Activated effector memory CD4-positive, alpha-beta T cell treated with anti-CD3 and anti-CD28 coated beads, Interleukin-2, amount 50 U/mL, for 16 hours (primary cell): ENCODE measurements at regions not wholly inside any gene's neighbourhood (a gene's known extent, or its start where the extent isn't known, plus 50 kb on each side); places are given as distances from the start of the nearest gene placed in this dataset.
"Not testable (repeated sequence)": the region's sequence is repeated elsewhere in the genome, so short reads cannot be mapped to it uniquely, and the experiment has no call there.

Experiments
- DNase-seq: peaks from one replicate; pipeline ENCODE4 v3.0.0-alpha.2; 2020

- DNase-seq: no peak
Observed at GRCh38 chr7:136400877-136401276, 423.7 kb upstream of the MTPN start.

DNA sequence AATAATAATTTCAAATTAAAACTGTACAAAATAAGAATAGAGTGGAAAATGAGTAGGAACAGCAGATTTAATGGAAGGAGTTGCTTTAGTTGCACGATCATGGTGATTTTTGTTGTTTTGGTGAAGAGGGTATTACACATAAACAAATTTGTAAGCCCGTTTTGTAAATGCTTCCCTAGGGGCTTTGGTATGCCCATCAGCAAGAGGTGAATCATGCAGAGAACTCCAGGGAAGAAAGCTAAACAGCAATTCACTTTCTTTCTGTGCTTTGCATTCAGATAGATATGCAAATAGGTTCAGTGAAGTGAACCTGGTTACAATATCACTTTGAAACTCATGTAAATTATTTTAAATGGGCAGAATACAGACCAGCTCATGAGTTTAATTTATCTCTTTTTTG, 422.2 kb upstream of the MTPN start:
- DNase-seq: no peak

DNA sequence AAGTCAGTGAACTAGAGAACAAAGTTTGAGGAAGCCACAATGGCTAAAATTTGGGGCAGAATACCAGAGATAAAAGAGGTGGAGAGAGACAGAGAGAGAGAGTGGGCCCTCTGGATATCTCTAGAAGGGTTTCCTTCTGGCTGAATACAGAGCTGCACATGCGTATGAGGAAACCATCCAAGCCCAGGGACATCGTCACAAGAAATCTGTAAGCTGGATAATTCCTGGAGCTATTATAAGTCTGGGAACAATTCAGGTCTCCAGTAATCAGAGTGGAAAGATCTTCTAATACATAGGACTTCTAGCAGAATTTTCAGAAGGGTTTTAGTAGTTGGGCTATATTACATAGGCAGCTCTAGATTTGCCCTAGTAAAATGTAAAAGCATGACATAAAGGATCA, 415.7 kb upstream of the MTPN start:
- DNase-seq: no peak

- DNase-seq: no peak
Observed at GRCh38 chr7:136391371-136391770, 414.2 kb upstream of the MTPN start.

DNA sequence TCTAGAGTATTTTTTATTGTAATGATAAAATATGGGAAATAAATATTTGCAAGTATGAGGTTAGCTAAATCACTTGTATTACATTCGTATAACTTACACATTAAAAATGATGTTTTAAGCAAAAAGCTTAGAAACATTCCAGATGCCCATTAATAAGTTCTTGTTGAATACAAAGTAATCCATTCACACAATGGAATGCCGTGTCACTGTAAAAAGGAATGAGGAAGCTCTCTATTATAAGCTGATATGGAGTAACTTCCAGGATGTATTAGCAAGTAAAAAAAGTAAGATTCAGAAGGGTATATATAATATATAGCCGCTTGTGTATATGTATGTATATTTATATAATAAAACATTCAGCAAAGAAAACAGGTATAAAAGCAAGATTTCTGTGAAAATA, 412.8 kb upstream of the MTPN start:
- no peak for DNase-seq

DNA sequence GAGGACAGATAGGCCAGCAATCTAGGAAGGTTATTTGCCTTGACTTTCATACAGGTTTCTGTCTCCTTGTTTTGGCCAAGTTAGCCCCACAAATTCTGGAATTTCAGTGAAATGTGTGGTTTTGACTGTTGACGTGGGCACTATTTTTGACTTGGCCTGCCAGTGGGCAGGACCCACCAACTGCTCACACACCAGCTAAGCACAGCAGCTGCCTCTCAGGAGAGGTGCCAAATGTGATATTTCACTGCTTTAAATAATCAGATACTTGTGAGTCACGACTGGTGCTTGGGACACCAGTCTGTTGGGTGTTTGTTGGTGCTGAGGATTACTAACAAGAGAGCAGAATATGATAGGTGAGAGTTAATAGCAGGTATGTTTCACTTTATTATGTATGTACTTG, 409.7 kb upstream of the MTPN start:
- DNase-seq: no peak

GRCh38 chr7:136371409-136371808, 394.2 kb upstream of the MTPN start:
- DNase-seq: not testable (repeated sequence)

- DNase-seq: no peak
Observed at GRCh38 chr7:136370137-136370536, 393.0 kb upstream of the MTPN start.

GRCh38 chr7:136369225-136369624, 392.1 kb upstream of the MTPN start:
- DNase-seq: no peak

GRCh38 chr7:136359333-136359903, 382.3 kb upstream of the MTPN start:
- DNase-seq: no peak

GRCh38 chr7:136353287-136353686, 376.1 kb upstream of the MTPN start:
- DNase-seq: no peak

DNA sequence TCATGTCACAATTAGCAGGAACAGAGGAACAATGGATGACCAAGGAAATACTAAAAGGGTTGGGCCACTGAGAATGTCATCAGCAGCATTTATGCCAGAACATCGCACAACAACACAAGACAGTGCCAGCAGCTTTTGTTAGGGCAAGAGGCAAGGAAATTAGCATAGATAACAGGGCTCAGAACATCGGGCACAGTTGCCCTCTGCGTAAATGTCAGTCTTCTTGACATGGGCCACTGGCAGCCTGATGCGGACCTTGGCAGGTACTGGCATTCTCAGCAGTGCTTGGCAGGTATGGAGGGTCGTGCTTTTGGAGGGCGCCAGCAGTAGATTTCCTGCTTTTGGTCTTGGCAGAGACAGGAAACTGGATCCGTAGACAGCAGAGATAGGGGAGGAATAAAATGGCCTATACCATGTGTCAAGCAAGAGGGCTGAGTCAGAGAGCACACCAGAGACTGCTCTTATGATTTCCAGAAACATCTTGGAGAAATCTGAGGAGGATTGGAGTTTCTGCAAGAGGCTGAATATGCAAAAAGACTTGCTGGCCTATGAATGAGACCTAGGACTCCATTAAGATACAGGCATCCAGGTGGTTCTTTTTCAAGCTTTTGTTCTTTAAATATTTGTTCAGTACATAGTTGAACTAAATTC, 371.5 kb upstream of the MTPN start:
- DNase-seq: no peak

- DNase-seq: no peak
Observed at GRCh38 chr7:136348142-136348541, 371.0 kb upstream of the MTPN start.

- DNase-seq: no peak
Observed at GRCh38 chr7:136347488-136347887, 370.3 kb upstream of the MTPN start.

- DNase-seq: no peak
Observed at GRCh38 chr7:136342251-136342650, 365.1 kb upstream of the MTPN start.

GRCh38 chr7:136339464-136339863, 362.3 kb upstream of the MTPN start:
- DNase-seq: no peak

DNA sequence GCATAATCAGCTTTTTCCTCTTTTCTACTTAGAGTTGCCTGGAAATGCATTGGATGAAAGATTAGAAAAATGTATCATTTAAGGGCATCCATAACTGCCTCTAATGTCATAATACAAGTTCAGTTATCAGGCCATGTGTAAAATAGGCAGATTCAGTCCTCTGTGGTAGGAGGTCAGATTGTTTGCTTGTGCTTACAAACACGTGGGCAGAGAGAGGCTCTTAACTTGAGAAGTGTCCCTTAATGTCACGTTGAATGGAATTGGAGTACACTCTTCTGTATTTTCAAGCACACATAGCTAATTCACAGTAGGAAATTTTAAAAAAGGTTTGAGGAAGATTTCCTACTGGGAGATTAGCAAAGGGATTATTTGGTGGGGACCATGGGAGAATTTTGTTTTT, 359.8 kb upstream of the MTPN start:
- no peak for DNase-seq

DNA sequence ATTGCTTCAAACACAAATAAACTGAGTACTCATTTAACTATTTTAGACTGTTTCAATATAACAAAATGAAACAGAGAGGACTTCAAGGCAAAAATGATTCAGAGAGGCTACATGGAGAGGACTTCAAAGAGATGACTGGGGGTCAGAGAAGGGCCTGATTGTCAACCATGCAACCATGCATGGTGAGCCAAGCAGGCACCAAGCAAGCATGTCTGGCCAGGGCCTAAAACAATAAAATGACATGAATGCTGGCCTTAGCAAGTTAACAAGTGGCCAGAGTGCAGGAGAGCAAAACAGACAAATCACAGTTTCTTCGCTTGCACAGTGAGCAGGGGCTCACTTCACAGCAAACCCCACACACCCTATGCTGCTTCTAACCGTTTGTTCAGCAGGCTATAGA, 356.5 kb upstream of the MTPN start:
- DNase-seq: no peak

- DNase-seq: no peak
Observed at GRCh38 chr7:136326045-136326609, 349.0 kb upstream of the MTPN start.

DNA sequence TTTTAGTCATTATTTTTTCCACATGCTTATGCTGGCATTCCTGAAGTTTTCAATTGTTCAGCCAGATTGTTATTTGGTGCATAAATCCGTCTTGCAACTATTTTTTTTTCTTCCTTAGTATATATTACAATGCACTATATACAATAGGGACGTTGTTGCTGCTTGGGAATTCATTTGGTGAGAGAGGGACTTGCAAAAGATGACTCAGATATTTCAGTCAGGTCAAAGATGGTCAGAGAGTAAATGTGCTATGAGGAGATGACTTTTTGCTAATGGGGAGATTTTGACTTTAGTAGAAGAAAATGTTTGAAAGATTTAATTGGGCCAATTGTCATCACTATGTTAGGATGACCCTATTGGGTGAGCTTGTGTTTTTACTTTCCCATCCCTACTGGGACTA, 348.4 kb upstream of the MTPN start:
- no peak for DNase-seq

- no peak for DNase-seq
Observed at GRCh38 chr7:136325027-136325426, 347.9 kb upstream of the MTPN start.

DNA sequence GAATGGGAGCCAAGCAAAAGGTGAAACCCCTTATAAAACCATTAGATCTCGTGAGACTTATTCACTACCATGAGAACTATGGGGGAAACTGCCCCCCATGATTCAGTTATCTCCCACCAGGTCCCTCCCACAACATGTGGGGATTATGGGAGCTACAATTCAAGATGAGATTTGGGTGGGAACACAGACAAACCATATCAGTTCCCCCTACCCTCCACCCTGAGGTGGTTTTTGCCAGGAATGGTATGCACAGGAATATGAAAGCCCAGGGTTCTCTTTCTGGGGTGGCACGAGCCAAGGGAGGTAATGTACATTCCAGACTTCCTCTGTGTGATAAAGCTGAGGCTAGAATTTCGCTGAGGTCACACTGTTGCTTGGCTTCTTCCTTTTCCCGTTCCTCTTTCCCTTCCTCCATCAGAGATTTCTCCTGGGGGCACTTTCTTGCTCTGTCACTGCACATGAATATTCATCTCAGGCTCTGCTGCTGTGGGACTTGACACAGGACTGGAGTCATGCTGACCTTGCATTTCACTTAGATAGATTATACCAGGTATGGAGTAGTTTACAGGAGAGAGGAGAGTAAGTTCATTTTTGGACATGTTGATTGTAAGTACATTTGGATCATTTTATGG, 347.0 kb upstream of the MTPN start:
- DNase-seq: no peak

DNA sequence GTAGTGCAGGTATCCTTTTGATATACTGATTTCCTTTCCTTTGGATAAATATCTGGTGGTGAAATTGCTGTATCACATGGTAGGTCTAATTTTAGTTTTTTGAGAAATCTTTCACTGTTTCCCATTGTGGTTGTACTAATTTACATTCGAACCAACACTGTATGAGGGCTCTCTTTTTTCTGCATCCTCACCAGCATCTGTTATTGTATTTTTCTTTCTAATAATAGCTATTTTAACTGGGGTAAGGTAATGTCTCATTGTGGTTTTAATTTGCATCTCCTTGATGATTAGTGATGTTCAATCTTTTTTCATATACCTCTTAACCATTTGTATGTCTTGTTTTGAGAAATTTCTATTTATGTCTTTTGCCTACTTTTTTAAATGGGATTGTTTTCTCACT, 335.4 kb upstream of the MTPN start:
- DNase-seq: no peak

- DNase-seq: no peak
Observed at GRCh38 chr7:136309407-136309806, 332.2 kb upstream of the MTPN start.
